Type B pancreatic cell (in vitro differentiated cells): ENCODE measurements at regions not wholly inside any gene's neighbourhood (a gene's known extent, or its start where the extent isn't known, plus 50 kb on each side); places are given as distances from the start of the nearest gene placed in this dataset.

Experiments used
- DNase-seq: peaks from one replicate; pipeline ENCODE4 v3.0.0; 2021; ENCODE audit warnings: mixed read lengths; ENCODE audit not compliant: unreplicated experiment; ENCODE audit errors: extremely low spot score
- H3K27ac Mint-ChIP-seq: 2 replicates; pipeline ENCODE4 v1.8.0; 2021; ENCODE audit warnings: mild to moderate bottlenecking, mixed read lengths
- H3K27me3 Mint-ChIP-seq: 2 replicates; pipeline ENCODE4 v1.8.0; 2021; ENCODE audit warnings: mixed read lengths
- H3K36me3 Mint-ChIP-seq: 2 replicates; pipeline ENCODE4 v1.8.0; 2021; ENCODE audit warnings: mixed read lengths
- H3K4me1 Mint-ChIP-seq: one replicate; pipeline ENCODE4 v1.8.0; 2021; ENCODE audit warnings: mixed read lengths; ENCODE audit not compliant: unreplicated experiment
- H3K4me3 Mint-ChIP-seq: 2 replicates; pipeline ENCODE4 v1.8.0; 2021; ENCODE audit warnings: mild to moderate bottlenecking, mixed read lengths
- H3K9me3 Mint-ChIP-seq: 2 replicates; pipeline ENCODE4 v1.8.0; 2021; ENCODE audit warnings: mixed read lengths
- CTCF ChIP-seq: fragments of 200-600 bp; sonication (generic); conservative IDR thresholded peaks from 2 replicates; pipeline ENCODE4 v1.5.0; 2021; ENCODE audit warnings: antibody characterized with exemption, mild to moderate bottlenecking

GRCh38 chr18:51864219-51864965 lies 475.6 kb upstream of the DCC start:
- Mint-ChIP-seq H3K27ac (no peak overlapping the region), H3K9me3 (peaks cover 2% of the 10 kb centered on the region), H3K27me3 (no peaks in the 10 kb centered on the region), H3K36me3 (no peaks in the 10 kb centered on the region), H3K4me1 (no peaks in the 10 kb centered on the region), H3K4me3 (no peak overlapping the region)
- no peak for TF ChIP-seq CTCF
- no peak for DNase-seq

GRCh38 chr18:51865538-51865937 lies 474.5 kb upstream of the DCC start:
- Mint-ChIP-seq H3K36me3 (no peaks in the 10 kb centered on the region), H3K9me3 (peaks cover 4% of the 10 kb centered on the region), H3K4me1 (no peaks in the 10 kb centered on the region), H3K4me3 (no peak overlapping the region), H3K27ac (no peak overlapping the region), H3K27me3 (no peaks in the 10 kb centered on the region)
- TF ChIP-seq CTCF, result no peak
- no peak for DNase-seq

GRCh38 chr18:51867767-51868166 lies 472.2 kb upstream of the DCC start:
- DNase-seq, result no peak
- no peak for TF ChIP-seq CTCF
- no peaks in the 10 kb centered on the region for H3K4me1 Mint-ChIP-seq
- no peak overlapping the region for H3K4me3 Mint-ChIP-seq
- no peak overlapping the region for H3K27ac Mint-ChIP-seq
- no peaks in the 10 kb centered on the region for H3K36me3 Mint-ChIP-seq
- H3K9me3 Mint-ChIP-seq, result peaks cover 4% of the 10 kb centered on the region
- no peaks in the 10 kb centered on the region for H3K27me3 Mint-ChIP-seq

- H3K9me3 Mint-ChIP-seq, result no peaks in the 10 kb centered on the region
- no peak overlapping the region for H3K27ac Mint-ChIP-seq
- no peaks in the 10 kb centered on the region for H3K36me3 Mint-ChIP-seq
- no peaks in the 10 kb centered on the region for H3K4me1 Mint-ChIP-seq
- H3K27me3 Mint-ChIP-seq, result no peaks in the 10 kb centered on the region
- no peak for DNase-seq
- H3K4me3 Mint-ChIP-seq, result no peak overlapping the region
- TF ChIP-seq CTCF, result no peak
Observed at GRCh38 chr18:51878724-51879123, 461.3 kb upstream of the DCC start.

GRCh38 chr18:51879329-51879728 lies 460.7 kb upstream of the DCC start:
- Mint-ChIP-seq H3K9me3 (no peaks in the 10 kb centered on the region), H3K27ac (no peak overlapping the region), H3K4me1 (no peaks in the 10 kb centered on the region), H3K36me3 (no peaks in the 10 kb centered on the region), H3K4me3 (no peak overlapping the region), H3K27me3 (no peaks in the 10 kb centered on the region)
- no peak for TF ChIP-seq CTCF
- no peak for DNase-seq
